ENCODE measurements at regions not wholly inside any gene's neighbourhood (a gene's known extent, or its start where the extent isn't known, plus 50 kb on each side); places are given as distances from the start of the nearest gene placed in this dataset.

DNA sequence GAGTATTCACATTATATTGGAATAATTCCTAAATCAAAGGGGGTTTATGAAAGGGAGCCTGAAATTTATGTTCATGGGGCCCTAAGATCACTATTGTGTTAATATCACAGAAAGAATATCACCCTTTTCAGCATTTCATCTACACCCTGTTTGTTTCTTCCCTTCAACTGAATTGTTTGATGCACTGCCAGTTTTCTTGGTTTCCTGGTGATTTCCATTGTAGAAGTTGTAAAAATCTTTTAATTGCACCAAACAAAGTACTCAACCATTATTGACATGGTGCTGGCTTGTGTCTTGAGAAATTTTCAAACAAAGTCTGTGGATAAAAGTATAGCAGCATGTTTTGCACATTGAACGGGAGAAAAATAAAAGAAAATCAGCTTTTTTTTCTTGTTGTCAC lies 154.8 kb upstream of the PRKD1 start:
- Histone ChIP-seq H2AFZ (ENCODE audit: control insufficient read depth, low read depth, low read length) (no peak overlapping the region), H3K9me3 (replicated peaks; ENCODE audit: control insufficient read depth, insufficient read depth, low read length) (no peaks in the 10 kb centered on the region; the same call in 2 of the 3 replicates), H4K20me1 (ENCODE audit: control insufficient read depth, insufficient read depth) (no peaks in the 10 kb centered on the region), H3K36me3 (ENCODE audit: control insufficient read depth in 2 of 2, insufficient read depth in 2 of 2, low read length in 1 of 2) (no peaks in the 10 kb centered on the region), H3K79me2 (ENCODE audit: control insufficient read depth, insufficient read depth, low read length) (no peaks in the 10 kb centered on the region), H3K27me3 (replicated peaks in 1 of 2; ENCODE audit: control insufficient read depth in 2 of 2, insufficient read depth in 2 of 2, low read length in 1 of 2) (no peaks in the 10 kb centered on the region), H3K27ac (ENCODE audit: control insufficient read depth, insufficient read depth) (no peak overlapping the region), H3K4me1 (ENCODE audit: control insufficient read depth, insufficient read depth, low read length) (no peaks in the 10 kb centered on the region), H3K4me3 (no peak overlapping the region), H3K9ac (ENCODE audit: control insufficient read depth, insufficient read depth, low read length) (no peak overlapping the region), H3K4me2 (ENCODE audit: control insufficient read depth, insufficient read depth) (no peak overlapping the region)
- no TSS peak for BruUV-seq (replicated peaks)
- ChIA-PET CTCF (no interaction called here), SMC1A (ENCODE audit: uncharacterized antibody, unreplicated experiment) (no interaction called here), RAD21 (ENCODE audit: unreplicated experiment) (no interaction called here), POLR2A (no interaction called here)
- ATAC-seq = no peak
- TF ChIP-seq MTA3 (IDR thresholded peaks at IDR 0.05; ENCODE audit: borderline replicate concordance, low read length) (no peak), IKZF2 (IDR thresholded peaks at IDR 0.05) (no peak), KLF5 (IDR thresholded peaks at IDR 0.05; ENCODE audit: partially characterized antibody) (no peak), POLR2AphosphoS2 (IDR thresholded peaks at IDR 0.05; ENCODE audit: low read depth, low read length) (no peak), RFX5 (IDR thresholded peaks at IDR 0.05; ENCODE audit: low read depth, low read length) (no peak), IKZF1 (conservative IDR thresholded peaks at IDR 0.05) (no peak)
- TF ChIP-seq, protein P1, sequence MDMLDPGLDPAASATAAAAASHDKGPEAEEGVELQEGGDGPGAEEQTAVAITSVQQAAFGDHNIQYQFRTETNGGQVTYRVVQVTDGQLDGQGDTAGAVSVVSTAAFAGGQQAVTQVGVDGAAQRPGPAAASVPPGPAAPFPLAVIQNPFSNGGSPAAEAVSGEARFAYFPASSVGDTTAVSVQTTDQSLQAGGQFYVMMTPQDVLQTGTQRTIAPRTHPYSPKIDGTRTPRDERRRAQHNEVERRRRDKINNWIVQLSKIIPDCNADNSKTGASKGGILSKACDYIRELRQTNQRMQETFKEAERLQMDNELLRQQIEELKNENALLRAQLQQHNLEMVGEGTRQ (IDR thresholded peaks at IDR 0.05; ENCODE audit: borderline replicate concordance, low read depth, low read length) = no peak
- TF ChIP-seq, protein P2, sequence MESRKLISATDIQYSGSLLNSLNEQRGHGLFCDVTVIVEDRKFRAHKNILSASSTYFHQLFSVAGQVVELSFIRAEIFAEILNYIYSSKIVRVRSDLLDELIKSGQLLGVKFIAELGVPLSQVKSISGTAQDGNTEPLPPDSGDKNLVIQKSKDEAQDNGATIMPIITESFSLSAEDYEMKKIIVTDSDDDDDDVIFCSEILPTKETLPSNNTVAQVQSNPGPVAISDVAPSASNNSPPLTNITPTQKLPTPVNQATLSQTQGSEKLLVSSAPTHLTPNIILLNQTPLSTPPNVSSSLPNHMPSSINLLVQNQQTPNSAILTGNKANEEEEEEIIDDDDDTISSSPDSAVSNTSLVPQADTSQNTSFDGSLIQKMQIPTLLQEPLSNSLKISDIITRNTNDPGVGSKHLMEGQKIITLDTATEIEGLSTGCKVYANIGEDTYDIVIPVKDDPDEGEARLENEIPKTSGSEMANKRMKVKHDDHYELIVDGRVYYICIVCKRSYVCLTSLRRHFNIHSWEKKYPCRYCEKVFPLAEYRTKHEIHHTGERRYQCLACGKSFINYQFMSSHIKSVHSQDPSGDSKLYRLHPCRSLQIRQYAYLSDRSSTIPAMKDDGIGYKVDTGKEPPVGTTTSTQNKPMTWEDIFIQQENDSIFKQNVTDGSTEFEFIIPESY (IDR thresholded peaks at IDR 0.05) = no peak
- TF ChIP-seq, protein P3, sequence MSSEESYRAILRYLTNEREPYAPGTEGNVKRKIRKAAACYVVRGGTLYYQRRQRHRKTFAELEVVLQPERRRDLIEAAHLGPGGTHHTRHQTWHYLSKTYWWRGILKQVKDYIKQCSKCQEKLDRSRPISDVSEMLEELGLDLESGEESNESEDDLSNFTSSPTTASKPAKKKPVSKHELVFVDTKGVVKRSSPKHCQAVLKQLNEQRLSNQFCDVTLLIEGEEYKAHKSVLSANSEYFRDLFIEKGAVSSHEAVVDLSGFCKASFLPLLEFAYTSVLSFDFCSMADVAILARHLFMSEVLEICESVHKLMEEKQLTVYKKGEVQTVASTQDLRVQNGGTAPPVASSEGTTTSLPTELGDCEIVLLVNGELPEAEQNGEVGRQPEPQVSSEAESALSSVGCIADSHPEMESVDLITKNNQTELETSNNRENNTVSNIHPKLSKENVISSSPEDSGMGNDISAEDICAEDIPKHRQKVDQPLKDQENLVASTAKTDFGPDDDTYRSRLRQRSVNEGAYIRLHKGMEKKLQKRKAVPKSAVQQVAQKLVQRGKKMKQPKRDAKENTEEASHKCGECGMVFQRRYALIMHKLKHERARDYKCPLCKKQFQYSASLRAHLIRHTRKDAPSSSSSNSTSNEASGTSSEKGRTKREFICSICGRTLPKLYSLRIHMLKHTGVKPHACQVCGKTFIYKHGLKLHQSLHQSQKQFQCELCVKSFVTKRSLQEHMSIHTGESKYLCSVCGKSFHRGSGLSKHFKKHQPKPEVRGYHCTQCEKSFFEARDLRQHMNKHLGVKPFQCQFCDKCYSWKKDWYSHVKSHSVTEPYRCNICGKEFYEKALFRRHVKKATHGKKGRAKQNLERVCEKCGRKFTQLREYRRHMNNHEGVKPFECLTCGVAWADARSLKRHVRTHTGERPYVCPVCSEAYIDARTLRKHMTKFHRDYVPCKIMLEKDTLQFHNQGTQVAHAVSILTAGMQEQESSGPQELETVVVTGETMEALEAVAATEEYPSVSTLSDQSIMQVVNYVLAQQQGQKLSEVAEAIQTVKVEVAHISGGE (CRISPR knock-in tag; IDR thresholded peaks at IDR 0.05) = no peak
- intact Hi-C loops (cut with micrococcal nuclease; ENCODE audit: unreplicated experiment) = no loop called here
- 0% methylated on average over 1 of the region's 1 CpG for WGBS (ENCODE audit: insufficient coverage, insufficient replicate concordance, low lambda C conversion rate, missing lambda C conversion rate)
- DNase-seq (ENCODE audit: low read depth, low spot score) = no peak
- in situ Hi-C loops (cut with MboI) = no loop called here
- no peak for FAIRE-seq

Measured in GM12878 (cell line).